Prostate gland (tissue), 2 donors: ENCODE measurements at regions not wholly inside any gene's neighbourhood (a gene's known extent, or its start where the extent isn't known, plus 50 kb on each side); places are given as distances from the start of the nearest gene placed in this dataset.

Experiments
- DNase-seq: peaks from one replicate; pipeline ENCODE4 v3.0.0-alpha.2; 2019; ENCODE audit warnings: low spot score
- H3K27ac ChIP-seq, 2 donors: fragments of 200-600 bp; sonication (generic); 2 replicates each; pipeline ENCODE4 v1.5.1; 2017 to 2019
- H3K27me3 ChIP-seq: fragments of 200-600 bp; sonication (generic); replicated peaks from 2 replicates; pipeline ENCODE4 v1.5.1; 2019; ENCODE audit not compliant: insufficient read depth
- H3K36me3 ChIP-seq, 2 donors: fragments of 200-600 bp; sonication (generic); 1 replicate in 1 of 2; 2 replicates in 1 of 2; pipeline versions ENCODE4 v1.5.1 to v1.8.1; 2017 to 2019
- H3K4me1 ChIP-seq: fragments of 200-600 bp; sonication (generic); replicated peaks from 2 replicates; pipeline ENCODE4 v1.5.1; 2019
- H3K4me3 ChIP-seq, 2 donors: fragments of 200-600 bp; sonication (generic); 2 replicates each; pipeline ENCODE4 v1.5.1; 2017 to 2019
- H3K9me3 ChIP-seq: fragments of 200-600 bp; sonication (generic); 2 replicates; pipeline ENCODE4 v1.5.1; 2017
- POLR2A ChIP-seq: fragments of 450-650 bp; IDR thresholded peaks from one replicate; pipeline ENCODE4 v1.6.1; 2016; ENCODE audit warnings: antibody characterized with exemption, mild to moderate bottlenecking
- POLR2AphosphoS5 ChIP-seq: sonication (generic); formaldehyde crosslinking; IDR thresholded peaks from one replicate; pipeline ENCODE4 v1.6.1; 2017; ENCODE audit warnings: antibody characterized with exemption
- WGBS: methylation state at CpG from one replicate; pipeline ENCODE4 v1.1.5; 2018; 5-methylcytosine and 5-hydroxymethylcytosine counted together
- intact Hi-C: fragments of 100-400 bp; cut with DNase I; formaldehyde crosslinking; loops from one replicate; pipeline ENCODE4 v1.14.2; 2022
- TF ChIP-seq, protein P1 (sequence below), 4 experiments: fragments of 200-600 bp in 2 of 4; fragments of 450-650 bp in 2 of 4; sonication (generic) in 2 of 4; IDR thresholded peaks; 1 replicate in 3 of 4; 2 replicates in 1 of 4; pipeline ENCODE4 v1.5.1; 2016 to 2019; ENCODE audit warnings: antibody characterized with exemption in 4 of 4, mild to moderate bottlenecking in 2 of 4, moderate library complexity in 2 of 4

DNA sequence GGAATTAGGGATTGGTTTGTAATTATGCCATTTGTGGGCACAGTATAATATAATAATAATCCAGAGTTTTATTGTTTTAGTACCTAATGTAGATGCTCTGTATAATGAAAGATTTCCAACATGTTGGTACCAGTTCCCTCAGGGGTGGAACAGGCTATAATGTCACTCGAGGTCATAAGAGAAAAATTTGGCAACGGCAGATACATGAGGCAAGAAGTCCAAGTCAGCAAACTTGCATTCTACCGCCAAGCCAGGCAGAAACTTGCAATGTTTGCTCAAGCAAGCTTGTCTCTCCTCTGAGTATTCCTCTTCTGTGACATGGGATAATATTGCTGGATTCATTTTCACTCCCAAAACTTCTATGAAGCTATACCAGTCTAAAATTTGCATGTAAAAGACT lies 520.0 kb upstream of the SALL3 start:
- peak; percentile 40 for DNase-seq
- intact Hi-C loops, result no loop called here
- no peaks in the 10 kb centered on the region for H3K27me3 ChIP-seq
- no peaks in the 10 kb centered on the region for H3K36me3 ChIP-seq
- no peak overlapping the region for H3K27ac ChIP-seq
- no peak overlapping the region for H3K4me3 ChIP-seq
- WGBS, result 42% methylated on average over 3 of the region's 3 CpGs
- TF ChIP-seq POLR2A (no peak), POLR2AphosphoS5 (no peak)
- TF ChIP-seq, protein P1, sequence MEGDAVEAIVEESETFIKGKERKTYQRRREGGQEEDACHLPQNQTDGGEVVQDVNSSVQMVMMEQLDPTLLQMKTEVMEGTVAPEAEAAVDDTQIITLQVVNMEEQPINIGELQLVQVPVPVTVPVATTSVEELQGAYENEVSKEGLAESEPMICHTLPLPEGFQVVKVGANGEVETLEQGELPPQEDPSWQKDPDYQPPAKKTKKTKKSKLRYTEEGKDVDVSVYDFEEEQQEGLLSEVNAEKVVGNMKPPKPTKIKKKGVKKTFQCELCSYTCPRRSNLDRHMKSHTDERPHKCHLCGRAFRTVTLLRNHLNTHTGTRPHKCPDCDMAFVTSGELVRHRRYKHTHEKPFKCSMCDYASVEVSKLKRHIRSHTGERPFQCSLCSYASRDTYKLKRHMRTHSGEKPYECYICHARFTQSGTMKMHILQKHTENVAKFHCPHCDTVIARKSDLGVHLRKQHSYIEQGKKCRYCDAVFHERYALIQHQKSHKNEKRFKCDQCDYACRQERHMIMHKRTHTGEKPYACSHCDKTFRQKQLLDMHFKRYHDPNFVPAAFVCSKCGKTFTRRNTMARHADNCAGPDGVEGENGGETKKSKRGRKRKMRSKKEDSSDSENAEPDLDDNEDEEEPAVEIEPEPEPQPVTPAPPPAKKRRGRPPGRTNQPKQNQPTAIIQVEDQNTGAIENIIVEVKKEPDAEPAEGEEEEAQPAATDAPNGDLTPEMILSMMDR (IDR thresholded peaks at IDR 0.05), result no peak
- H3K4me1 ChIP-seq, result no peaks in the 10 kb centered on the region
- H3K9me3 ChIP-seq, result no peaks in the 10 kb centered on the region

DNA sequence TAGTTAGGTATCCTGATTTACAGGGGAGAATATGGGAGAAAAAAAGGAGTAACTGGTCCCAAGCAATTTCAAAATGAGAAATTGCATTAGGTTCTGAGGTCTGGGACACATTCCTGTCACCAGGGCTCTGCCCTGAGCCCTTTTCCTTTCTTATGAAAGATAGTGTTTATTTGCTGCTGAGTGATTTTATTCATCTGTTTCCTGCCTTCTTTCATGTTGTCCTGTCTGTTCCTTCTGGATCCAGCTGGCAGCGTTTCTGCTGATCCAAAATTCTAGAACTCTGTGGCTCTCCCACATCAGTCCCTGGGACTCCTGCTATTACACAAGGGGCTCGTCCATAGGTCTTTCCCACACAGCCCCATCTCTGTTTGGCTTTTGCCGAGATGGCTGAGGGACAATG lies 519.1 kb upstream of the SALL3 start:
- DNase-seq, result no peak
- WGBS, result 61% methylated on average over 3 of the region's 3 CpGs
- intact Hi-C loops, result no loop called here
- no peak for TF ChIP-seq POLR2A
- TF ChIP-seq, protein P1 (IDR thresholded peaks at IDR 0.05), result no peak
- no peak for TF ChIP-seq POLR2AphosphoS5
- H3K9me3 ChIP-seq, result no peaks in the 10 kb centered on the region
- H3K27me3 ChIP-seq, result no peaks in the 10 kb centered on the region
- no peaks in the 10 kb centered on the region for H3K36me3 ChIP-seq
- no peaks in the 10 kb centered on the region for H3K4me1 ChIP-seq
- H3K4me3 ChIP-seq, result no peak overlapping the region
- no peak overlapping the region for H3K27ac ChIP-seq

DNA sequence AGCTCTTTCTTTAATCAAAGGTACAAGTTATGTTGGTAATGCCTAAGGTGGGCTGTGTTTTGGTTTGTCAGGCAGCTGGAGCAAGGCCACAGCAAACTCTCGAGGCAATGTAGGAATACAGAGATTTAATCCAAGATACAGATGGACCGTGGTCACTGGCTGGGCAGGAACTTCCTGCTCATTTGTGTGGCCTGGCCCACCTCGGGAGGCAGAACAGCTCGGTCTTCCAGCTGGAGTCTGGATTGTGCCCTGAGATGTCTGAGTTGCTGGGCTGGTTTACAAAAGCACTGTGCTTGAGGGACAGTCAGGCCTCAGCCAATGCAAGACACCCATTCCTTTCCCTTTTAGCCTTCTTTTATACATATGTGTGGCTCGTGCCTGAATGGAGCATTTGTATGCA lies 506.1 kb upstream of the SALL3 start:
- Histone ChIP-seq H3K27me3 (no peaks in the 10 kb centered on the region), H3K4me3 (no peak overlapping the region), H3K9me3 (no peaks in the 10 kb centered on the region), H3K27ac (no peak overlapping the region), H3K36me3 (no peaks in the 10 kb centered on the region), H3K4me1 (no peaks in the 10 kb centered on the region)
- intact Hi-C loops, result no loop called here
- TF ChIP-seq, protein P1 (IDR thresholded peaks at IDR 0.05), result no peak
- TF ChIP-seq POLR2A (no peak), POLR2AphosphoS5 (no peak)
- no peak for DNase-seq
- WGBS, result 25% methylated on average over 5 of the region's 5 CpGs

DNA sequence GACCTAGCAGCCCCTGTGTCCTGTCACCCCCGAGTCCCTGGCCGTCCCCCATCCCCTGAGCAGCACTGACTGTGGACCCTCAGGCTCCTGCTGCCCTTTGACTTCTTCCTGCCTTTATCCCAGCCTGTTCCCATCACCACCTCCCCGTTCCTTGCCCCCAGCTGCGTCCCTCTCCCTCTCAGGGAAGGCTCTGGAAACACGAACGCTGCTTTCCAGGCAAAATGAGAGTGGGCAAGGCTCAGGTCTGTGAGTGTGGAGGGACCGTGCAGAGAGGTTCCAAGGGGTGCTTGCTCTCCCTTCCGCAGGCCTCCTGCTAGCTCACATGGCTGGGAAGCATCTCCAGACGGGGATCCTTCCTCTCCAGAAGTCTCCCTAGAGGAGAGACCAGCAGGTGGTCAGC lies 501.8 kb upstream of the SALL3 start:
- DNase-seq, result no peak
- no peaks in the 10 kb centered on the region for H3K27me3 ChIP-seq
- H3K27ac ChIP-seq, result no peak overlapping the region
- intact Hi-C loops, result no loop called here
- TF ChIP-seq, protein P1 (IDR thresholded peaks at IDR 0.05), result no peak
- TF ChIP-seq POLR2AphosphoS5 (no peak), POLR2A (no peak)
- H3K4me3 ChIP-seq, result no peak overlapping the region
- WGBS, result 76% methylated on average over 9 of the region's 9 CpGs
- H3K36me3 ChIP-seq, result no peaks in the 10 kb centered on the region
- no peaks in the 10 kb centered on the region for H3K4me1 ChIP-seq
- H3K9me3 ChIP-seq, result no peaks in the 10 kb centered on the region

DNA sequence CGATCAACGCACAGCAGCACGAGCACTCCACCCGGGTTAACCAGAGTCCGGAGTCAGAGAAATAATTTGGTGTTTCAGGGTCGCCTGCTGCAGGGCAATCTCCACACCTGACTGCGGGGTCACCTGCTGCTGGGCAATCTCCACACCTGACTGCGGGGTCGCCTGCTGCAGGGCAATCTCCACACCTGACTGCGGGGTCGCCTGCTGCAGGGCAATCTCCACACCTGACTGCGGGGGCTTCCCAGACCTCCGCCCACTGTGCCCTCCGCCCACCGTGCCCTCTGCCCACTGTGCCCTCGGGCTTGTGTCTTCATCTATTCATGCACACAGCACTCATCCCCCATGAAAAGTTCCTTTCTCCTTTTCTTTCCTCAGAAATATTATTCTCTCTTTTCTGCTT lies 500.2 kb upstream of the SALL3 start:
- TF ChIP-seq, protein P1 (IDR thresholded peaks at IDR 0.05), result no peak
- TF ChIP-seq POLR2AphosphoS5 (no peak), POLR2A (no peak)
- no peaks in the 10 kb centered on the region for H3K27me3 ChIP-seq
- 97% methylated on average over 16 of the region's 16 CpGs for WGBS

More for the DNA sequence above, 500.2 kb upstream of the SALL3 start:
- Histone ChIP-seq H3K27ac (no peak overlapping the region), H3K36me3 (no peaks in the 10 kb centered on the region), H3K4me1 (no peaks in the 10 kb centered on the region), H3K9me3 (no peaks in the 10 kb centered on the region), H3K4me3 (no peak overlapping the region)
- intact Hi-C loops, result no loop called here
- no peak for DNase-seq
